ENCODE measurements at regions not wholly inside any gene's neighbourhood (a gene's known extent, or its start where the extent isn't known, plus 50 kb on each side); places are given as distances from the start of the nearest gene placed in this dataset.

DNA sequence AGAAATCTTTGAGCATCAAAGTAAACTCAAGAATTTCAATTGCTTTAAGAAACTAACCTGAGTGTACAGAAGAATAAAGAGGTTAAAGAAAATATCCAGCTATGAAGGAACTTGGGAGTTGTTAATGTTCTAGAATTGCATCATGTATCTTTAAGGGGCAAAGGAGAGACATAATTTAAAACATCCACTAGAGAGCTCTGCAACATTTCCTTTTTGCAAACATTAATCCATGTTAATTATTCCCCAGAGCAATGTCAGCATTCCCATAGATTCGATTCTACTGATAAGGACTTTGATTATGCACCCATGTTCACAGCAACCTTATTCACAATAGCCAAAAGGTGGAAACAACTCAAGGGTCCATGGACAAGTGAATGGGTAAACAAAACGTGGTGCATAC, 80.2 kb upstream of the SORBS2 start:
- H3K9me3 ChIP-seq: peaks cover 0 to 9% (median 0%) of the 10 kb centered on the region in 4 donors
- H3K4me1 ChIP-seq: peaks cover 0 to 4% (median 0%) of the 10 kb centered on the region in 4 donors
- H3K27me3 ChIP-seq: no peaks in the 10 kb centered on the region
- H3K36me3 ChIP-seq: no peaks in the 10 kb centered on the region
- WGBS, 5 donors: 24 to 48% (median 33%) methylated on average over 2 of the region's 2 CpGs
- no peak for TF ChIP-seq POLR2A (IDR thresholded peaks at IDR 0.05)
- no peak for TF ChIP-seq POLR2AphosphoS5 (IDR thresholded peaks at IDR 0.05)
- TF ChIP-seq EP300 (IDR thresholded peaks at IDR 0.05): no peak
- TF ChIP-seq, protein P1, sequence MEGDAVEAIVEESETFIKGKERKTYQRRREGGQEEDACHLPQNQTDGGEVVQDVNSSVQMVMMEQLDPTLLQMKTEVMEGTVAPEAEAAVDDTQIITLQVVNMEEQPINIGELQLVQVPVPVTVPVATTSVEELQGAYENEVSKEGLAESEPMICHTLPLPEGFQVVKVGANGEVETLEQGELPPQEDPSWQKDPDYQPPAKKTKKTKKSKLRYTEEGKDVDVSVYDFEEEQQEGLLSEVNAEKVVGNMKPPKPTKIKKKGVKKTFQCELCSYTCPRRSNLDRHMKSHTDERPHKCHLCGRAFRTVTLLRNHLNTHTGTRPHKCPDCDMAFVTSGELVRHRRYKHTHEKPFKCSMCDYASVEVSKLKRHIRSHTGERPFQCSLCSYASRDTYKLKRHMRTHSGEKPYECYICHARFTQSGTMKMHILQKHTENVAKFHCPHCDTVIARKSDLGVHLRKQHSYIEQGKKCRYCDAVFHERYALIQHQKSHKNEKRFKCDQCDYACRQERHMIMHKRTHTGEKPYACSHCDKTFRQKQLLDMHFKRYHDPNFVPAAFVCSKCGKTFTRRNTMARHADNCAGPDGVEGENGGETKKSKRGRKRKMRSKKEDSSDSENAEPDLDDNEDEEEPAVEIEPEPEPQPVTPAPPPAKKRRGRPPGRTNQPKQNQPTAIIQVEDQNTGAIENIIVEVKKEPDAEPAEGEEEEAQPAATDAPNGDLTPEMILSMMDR (IDR thresholded peaks at IDR 0.05): no peak
- no peak overlapping the region for H3K4me3 ChIP-seq
- no peak overlapping the region for H3K27ac ChIP-seq
- no peak for DNase-seq
- intact Hi-C loops (cut with DNase I; ENCODE audit: low total_unique reads): no loop called here

- TF ChIP-seq, protein P1 (IDR thresholded peaks at IDR 0.05): no peak
- TF ChIP-seq POLR2A (IDR thresholded peaks at IDR 0.05): no peak
- TF ChIP-seq POLR2AphosphoS5 (IDR thresholded peaks at IDR 0.05): no peak
- TF ChIP-seq EP300 (IDR thresholded peaks at IDR 0.05): no peak
- 90 to 97% (median 94%) methylated on average over 4 of the region's 4 CpGs for WGBS, 5 donors
- Histone ChIP-seq H3K4me1 (peaks cover 0 to 4% (median 0%) of the 10 kb centered on the region in 4 donors), H3K4me3 (no peak overlapping the region), H3K27me3 (no peaks in the 10 kb centered on the region), H3K36me3 (no peaks in the 10 kb centered on the region), H3K27ac (no peak overlapping the region), H3K9me3 (peaks cover 0 to 4% (median 0%) of the 10 kb centered on the region in 4 donors)
- no peak for DNase-seq
- intact Hi-C loops (cut with DNase I; ENCODE audit: low total_unique reads): no loop called here
Observed at GRCh38 chr4:185893500-185893899, 81.5 kb upstream of the SORBS2 start.

GRCh38 chr4:185894481-185894880, 82.5 kb upstream of the SORBS2 start:
- Histone ChIP-seq H3K4me3 (no peak overlapping the region), H3K36me3 (no peaks in the 10 kb centered on the region), H3K4me1 (peaks cover 0 to 4% (median 0%) of the 10 kb centered on the region in 4 donors), H3K27me3 (no peaks in the 10 kb centered on the region), H3K9me3 (no peaks in the 10 kb centered on the region), H3K27ac (no peak overlapping the region)
- intact Hi-C loops (cut with DNase I; ENCODE audit: low total_unique reads): no loop called here
- no peak for DNase-seq
- 87 to 97% (median 89%) methylated on average over 3 to 4 of the region's 4 CpGs for WGBS, 5 donors
- TF ChIP-seq EP300 (IDR thresholded peaks at IDR 0.05) (no peak), POLR2A (IDR thresholded peaks at IDR 0.05) (no peak), POLR2AphosphoS5 (IDR thresholded peaks at IDR 0.05) (no peak)
- TF ChIP-seq, protein P1 (IDR thresholded peaks at IDR 0.05): no peak

- Histone ChIP-seq H3K9me3 (no peaks in the 10 kb centered on the region), H3K27ac (no peak overlapping the region), H3K36me3 (no peaks in the 10 kb centered on the region), H3K4me3 (no peak overlapping the region), H3K4me1 (peaks cover 0 to 4% (median 0%) of the 10 kb centered on the region in 4 donors), H3K27me3 (no peaks in the 10 kb centered on the region)
- WGBS, 5 donors: 92 to 99% (median 96%) methylated on average over 14 of the region's 14 CpGs
- TF ChIP-seq POLR2A (IDR thresholded peaks at IDR 0.05): no peak
- TF ChIP-seq, protein P1 (IDR thresholded peaks at IDR 0.05): no peak
- no peak for TF ChIP-seq POLR2AphosphoS5 (IDR thresholded peaks at IDR 0.05)
- no peak for TF ChIP-seq EP300 (IDR thresholded peaks at IDR 0.05)
- no peak for DNase-seq
- intact Hi-C loops (cut with DNase I; ENCODE audit: low total_unique reads): no loop called here
Observed at GRCh38 chr4:185895351-185895750, 83.4 kb upstream of the SORBS2 start.
